ENCODE measurements at regions not wholly inside any gene's neighbourhood (a gene's known extent, or its start where the extent isn't known, plus 50 kb on each side); places are given as distances from the start of the nearest gene placed in this dataset.

DNA sequence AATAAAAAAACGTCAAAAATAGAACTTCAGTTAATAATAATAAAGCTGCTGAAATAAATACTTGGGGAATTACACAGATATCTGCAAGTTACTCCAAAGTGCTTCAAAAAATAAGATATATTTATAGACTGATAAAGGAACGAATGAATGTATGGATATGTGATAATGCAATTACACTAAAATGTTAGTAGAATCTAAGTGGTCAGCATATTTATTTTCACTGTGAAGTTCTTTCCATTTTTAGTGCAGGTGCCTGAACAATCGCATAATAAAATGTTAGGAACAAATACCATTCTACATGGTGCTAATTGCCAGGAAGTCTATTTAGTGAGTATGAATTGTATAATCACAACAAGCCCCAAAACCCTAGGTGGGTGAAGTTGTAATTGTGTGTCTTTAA, 169.6 kb upstream of the RGPD4 start:
- WGBS (ENCODE audit: low lambda C conversion rate): 32% methylated on average over 3 of the region's 3 CpGs
- no peaks in the 10 kb centered on the region for H3K4me1 ChIP-seq (ENCODE audit: control insufficient read depth in 1 of 2, insufficient read depth in 2 of 2, low read depth in 1 of 2, low read length in 1 of 2)
- no peak overlapping the region for H2AFZ ChIP-seq (ENCODE audit: low read depth)
- no peaks in the 10 kb centered on the region for H3K79me2 ChIP-seq (ENCODE audit: insufficient read depth)
- no peak overlapping the region for H3K4me3 ChIP-seq (ENCODE audit: low read depth in 2 of 2, low read length in 1 of 2)
- H3K9me2 ChIP-seq: no peaks in the 10 kb centered on the region
- CTCF ChIA-PET: no interaction called here
- no peak overlapping the region for H3K4me2 ChIP-seq
- no peaks in the 10 kb centered on the region for H3F3A ChIP-seq (replicated peaks; ENCODE audit: insufficient read depth)
- no peaks in the 10 kb centered on the region for H3K27me3 ChIP-seq (ENCODE audit: insufficient read depth)
- TF ChIP-seq TAF1 (IDR thresholded peaks at IDR 0.05; ENCODE audit: borderline replicate concordance, low read depth, low read length): no peak
- TF ChIP-seq RFX5 (IDR thresholded peaks at IDR 0.05; ENCODE audit: low read length): no peak
- TF ChIP-seq EZH2phosphoT487 (IDR thresholded peaks at IDR 0.05; ENCODE audit: borderline replicate concordance, low read depth): no peak
- TF ChIP-seq, protein P1, sequence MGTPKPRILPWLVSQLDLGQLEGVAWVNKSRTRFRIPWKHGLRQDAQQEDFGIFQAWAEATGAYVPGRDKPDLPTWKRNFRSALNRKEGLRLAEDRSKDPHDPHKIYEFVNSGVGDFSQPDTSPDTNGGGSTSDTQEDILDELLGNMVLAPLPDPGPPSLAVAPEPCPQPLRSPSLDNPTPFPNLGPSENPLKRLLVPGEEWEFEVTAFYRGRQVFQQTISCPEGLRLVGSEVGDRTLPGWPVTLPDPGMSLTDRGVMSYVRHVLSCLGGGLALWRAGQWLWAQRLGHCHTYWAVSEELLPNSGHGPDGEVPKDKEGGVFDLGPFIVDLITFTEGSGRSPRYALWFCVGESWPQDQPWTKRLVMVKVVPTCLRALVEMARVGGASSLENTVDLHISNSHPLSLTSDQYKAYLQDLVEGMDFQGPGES (IDR thresholded peaks at IDR 0.05; ENCODE audit: low read depth, low read length): no peak
- no peak for TF ChIP-seq POLR2AphosphoS5 (IDR thresholded peaks at IDR 0.05; ENCODE audit: low read depth, low read length)
- TF ChIP-seq NFIC (IDR thresholded peaks at IDR 0.05; ENCODE audit: borderline replicate concordance): no peak
- TF ChIP-seq FOXJ3 (CRISPR knock-in tag; IDR thresholded peaks at IDR 0.05): no peak
- no peak for TF ChIP-seq TCF12 (IDR thresholded peaks at IDR 0.05)
- TF ChIP-seq FOXM1 (IDR thresholded peaks at IDR 0.05; ENCODE audit: low read depth): no peak
- TF ChIP-seq EP300 (IDR thresholded peaks at IDR 0.05; ENCODE audit: borderline replicate concordance in 1 of 2, low read depth in 1 of 2, low read length in 1 of 2): no peak
- TF ChIP-seq, protein P2, sequence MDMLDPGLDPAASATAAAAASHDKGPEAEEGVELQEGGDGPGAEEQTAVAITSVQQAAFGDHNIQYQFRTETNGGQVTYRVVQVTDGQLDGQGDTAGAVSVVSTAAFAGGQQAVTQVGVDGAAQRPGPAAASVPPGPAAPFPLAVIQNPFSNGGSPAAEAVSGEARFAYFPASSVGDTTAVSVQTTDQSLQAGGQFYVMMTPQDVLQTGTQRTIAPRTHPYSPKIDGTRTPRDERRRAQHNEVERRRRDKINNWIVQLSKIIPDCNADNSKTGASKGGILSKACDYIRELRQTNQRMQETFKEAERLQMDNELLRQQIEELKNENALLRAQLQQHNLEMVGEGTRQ (IDR thresholded peaks at IDR 0.05; ENCODE audit: borderline replicate concordance, low read depth, low read length): no peak
- no peak for TF ChIP-seq RAD21 (IDR thresholded peaks at IDR 0.05; ENCODE audit: low read length)
- H3K9me3 ChIP-seq: no peaks in the 10 kb centered on the region
- no peak overlapping the region for H3K27ac ChIP-seq (ENCODE audit: low read depth in 2 of 2, low read length in 1 of 2)
- POLR2A ChIA-PET: no interaction called here
- H3K9ac ChIP-seq: no peak overlapping the region
- no peaks in the 10 kb centered on the region for H4K20me1 ChIP-seq (ENCODE audit: insufficient read depth)
- no peak for DNase-seq
- no peaks in the 10 kb centered on the region for H3K36me3 ChIP-seq (replicated peaks in 1 of 2; ENCODE audit: control insufficient read depth in 1 of 2, insufficient read depth in 2 of 2, low read length in 1 of 2)

DNA sequence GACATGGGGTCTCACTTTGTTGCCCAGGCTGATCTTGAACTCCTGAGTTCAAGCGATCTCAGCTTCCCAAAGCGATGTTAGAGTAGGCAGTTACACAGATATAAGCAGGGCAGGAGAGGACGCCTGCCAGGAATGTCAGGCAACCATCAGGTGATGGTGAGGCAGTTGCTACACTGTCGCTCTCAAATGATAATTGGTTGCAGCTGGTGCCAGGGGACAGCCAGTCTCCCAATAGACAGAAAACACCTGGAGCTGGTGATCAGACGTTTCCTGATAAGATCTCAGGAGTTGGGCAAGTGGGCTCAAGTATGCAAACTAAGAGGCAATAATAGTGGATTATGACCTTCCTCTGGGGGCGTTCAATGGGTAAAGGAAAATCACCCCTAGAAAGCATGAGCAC, 163.1 kb upstream of the RGPD4 start:
- Histone ChIP-seq H3K9me3 (no peaks in the 10 kb centered on the region), H3K4me1 (ENCODE audit: control insufficient read depth in 1 of 2, insufficient read depth in 2 of 2, low read depth in 1 of 2, low read length in 1 of 2) (peaks cover 0 to 5% of the 10 kb centered on the region in 2 experiments; a peak in 1 of 4 replicates), H3K79me2 (ENCODE audit: insufficient read depth) (no peaks in the 10 kb centered on the region), H4K20me1 (ENCODE audit: insufficient read depth) (no peaks in the 10 kb centered on the region), H3F3A (replicated peaks; ENCODE audit: insufficient read depth) (no peaks in the 10 kb centered on the region), H3K27me3 (ENCODE audit: insufficient read depth) (no peaks in the 10 kb centered on the region), H3K27ac (ENCODE audit: low read depth in 2 of 2, low read length in 1 of 2) (no peak overlapping the region), H3K9me2 (no peaks in the 10 kb centered on the region), H3K4me2 (no peak overlapping the region), H3K4me3 (ENCODE audit: low read depth in 2 of 2, low read length in 1 of 2) (no peak overlapping the region), H3K9ac (no peak overlapping the region), H2AFZ (ENCODE audit: low read depth) (no peak overlapping the region), H3K36me3 (replicated peaks in 1 of 2; ENCODE audit: control insufficient read depth in 1 of 2, insufficient read depth in 2 of 2, low read length in 1 of 2) (no peaks in the 10 kb centered on the region)
- no peak for TF ChIP-seq RXRA (IDR thresholded peaks at IDR 0.05; ENCODE audit: borderline replicate concordance, low read depth)
- no peak for TF ChIP-seq GABPA (IDR thresholded peaks at IDR 0.05; ENCODE audit: low read depth)
- TF ChIP-seq, protein P3, sequence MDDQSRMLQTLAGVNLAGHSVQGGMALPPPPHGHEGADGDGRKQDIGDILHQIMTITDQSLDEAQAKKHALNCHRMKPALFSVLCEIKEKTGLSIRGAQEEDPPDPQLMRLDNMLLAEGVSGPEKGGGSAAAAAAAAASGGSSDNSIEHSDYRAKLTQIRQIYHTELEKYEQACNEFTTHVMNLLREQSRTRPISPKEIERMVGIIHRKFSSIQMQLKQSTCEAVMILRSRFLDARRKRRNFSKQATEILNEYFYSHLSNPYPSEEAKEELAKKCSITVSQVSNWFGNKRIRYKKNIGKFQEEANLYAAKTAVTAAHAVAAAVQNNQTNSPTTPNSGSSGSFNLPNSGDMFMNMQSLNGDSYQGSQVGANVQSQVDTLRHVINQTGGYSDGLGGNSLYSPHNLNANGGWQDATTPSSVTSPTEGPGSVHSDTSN (IDR thresholded peaks at IDR 0.05): no peak
- TF ChIP-seq, protein P4, sequence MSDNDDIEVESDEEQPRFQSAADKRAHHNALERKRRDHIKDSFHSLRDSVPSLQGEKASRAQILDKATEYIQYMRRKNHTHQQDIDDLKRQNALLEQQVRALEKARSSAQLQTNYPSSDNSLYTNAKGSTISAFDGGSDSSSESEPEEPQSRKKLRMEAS (IDR thresholded peaks at IDR 0.05; ENCODE audit: low read depth): no peak
- CTCF ChIA-PET: no interaction called here
- POLR2A ChIA-PET: no interaction called here
- 49% methylated on average over 6 of the region's 6 CpGs for WGBS (ENCODE audit: low lambda C conversion rate)
- DNase-seq: no peak

Measured in SK-N-SH (cell line).